Smooth muscle cell (in vitro differentiated cells): ENCODE measurements at regions not wholly inside any gene's neighbourhood (a gene's known extent, or its start where the extent isn't known, plus 50 kb on each side); places are given as distances from the start of the nearest gene placed in this dataset.
A peak's percentile ranks its signal among the peaks of the same experiment; 100 is the strongest.

Source experiments
- DNase-seq: peaks from one replicate; lab custom pipeline; 2025; ENCODE audit not compliant: unreplicated experiment; lab: John Stamatoyannopoulos, UW
- H2AFZ ChIP-seq: fragments of 200-600 bp; sonication (generic); 2 replicates; pipeline ENCODE4 v1.6.0; 2016; ENCODE audit warnings: antibody characterized with exemption, low read depth, mild to moderate bottlenecking
- H3F3A ChIP-seq: fragments of 200-600 bp; sonication (generic); 2 replicates; pipeline ENCODE4 v1.6.0; 2017; ENCODE audit warnings: antibody characterized with exemption, low read depth
- H3K27ac ChIP-seq: fragments of 200-600 bp; sonication (generic); 2 replicates; pipeline ENCODE4 v1.5.1; 2016; ENCODE audit warnings: low read depth, mild to moderate bottlenecking
- H3K27me3 ChIP-seq: fragments of 200-600 bp; sonication (generic); 2 replicates; pipeline ENCODE4 v1.6.1; 2016; ENCODE audit warnings: low read depth, mild to moderate bottlenecking
- H3K36me3 ChIP-seq: fragments of 200-600 bp; sonication (generic); 2 replicates; pipeline ENCODE4 v1.5.1; 2016; ENCODE audit warnings: low read depth
- H3K4me1 ChIP-seq: fragments of 200-600 bp; sonication (generic); 2 replicates; pipeline ENCODE4 v1.5.1; 2016; ENCODE audit warnings: low read depth
- H3K4me2 ChIP-seq: fragments of 200-600 bp; sonication (generic); 2 replicates; pipeline ENCODE4 v1.6.0; 2016; ENCODE audit warnings: mild to moderate bottlenecking
- H3K4me3 ChIP-seq: fragments of 200-600 bp; sonication (generic); 2 replicates; pipeline ENCODE4 v1.5.1; 2016; ENCODE audit warnings: mild to moderate bottlenecking
- H3K79me2 ChIP-seq: fragments of 200-600 bp; sonication (generic); 2 replicates; pipeline ENCODE4 v1.6.0; 2016; ENCODE audit warnings: low read depth, mild to moderate bottlenecking
- H3K9ac ChIP-seq: fragments of 200-600 bp; sonication (generic); 2 replicates; pipeline ENCODE4 v1.6.0; 2016; ENCODE audit warnings: low read depth
- H3K9me3 ChIP-seq: fragments of 200-600 bp; sonication (generic); replicated peaks from 2 replicates; pipeline ENCODE4 v1.5.1; 2016; ENCODE audit warnings: low read depth
- H4K20me1 ChIP-seq: fragments of 200-600 bp; sonication (generic); 2 replicates; pipeline ENCODE4 v1.6.0; 2016; ENCODE audit warnings: low read depth
- WGBS: methylation state at CpG from one replicate; pipeline ENCODE4 v1.1.7; 2016; ENCODE audit warnings: low lambda C conversion rate; 5-methylcytosine and 5-hydroxymethylcytosine counted together
- TF ChIP-seq, protein P1 (sequence below): fragments of 200-600 bp; sonication (generic); IDR thresholded peaks from 2 replicates; pipeline ENCODE4 v1.5.1; 2017; ENCODE audit warnings: borderline replicate concordance, mild to moderate bottlenecking, antibody characterized with exemption; ENCODE audit not compliant: insufficient read depth, poor library complexity, severe bottlenecking

GRCh38 chr1:220457957-220458609 is 69.9 kb upstream of the MARK1 start:
- Histone ChIP-seq H4K20me1 (no peaks in the 10 kb centered on the region), H2AFZ (no peak overlapping the region), H3K4me3 (no peak overlapping the region), H3K27ac (no peak overlapping the region), H3K9me3 (no peaks in the 10 kb centered on the region), H3K4me2 (no peak overlapping the region), H3F3A (no peaks in the 10 kb centered on the region), H3K36me3 (no peaks in the 10 kb centered on the region), H3K27me3 (no peaks in the 10 kb centered on the region), H3K9ac (no peak overlapping the region), H3K4me1 (peaks cover 5% of the 10 kb centered on the region), H3K79me2 (no peaks in the 10 kb centered on the region)
- TF ChIP-seq, protein P1, sequence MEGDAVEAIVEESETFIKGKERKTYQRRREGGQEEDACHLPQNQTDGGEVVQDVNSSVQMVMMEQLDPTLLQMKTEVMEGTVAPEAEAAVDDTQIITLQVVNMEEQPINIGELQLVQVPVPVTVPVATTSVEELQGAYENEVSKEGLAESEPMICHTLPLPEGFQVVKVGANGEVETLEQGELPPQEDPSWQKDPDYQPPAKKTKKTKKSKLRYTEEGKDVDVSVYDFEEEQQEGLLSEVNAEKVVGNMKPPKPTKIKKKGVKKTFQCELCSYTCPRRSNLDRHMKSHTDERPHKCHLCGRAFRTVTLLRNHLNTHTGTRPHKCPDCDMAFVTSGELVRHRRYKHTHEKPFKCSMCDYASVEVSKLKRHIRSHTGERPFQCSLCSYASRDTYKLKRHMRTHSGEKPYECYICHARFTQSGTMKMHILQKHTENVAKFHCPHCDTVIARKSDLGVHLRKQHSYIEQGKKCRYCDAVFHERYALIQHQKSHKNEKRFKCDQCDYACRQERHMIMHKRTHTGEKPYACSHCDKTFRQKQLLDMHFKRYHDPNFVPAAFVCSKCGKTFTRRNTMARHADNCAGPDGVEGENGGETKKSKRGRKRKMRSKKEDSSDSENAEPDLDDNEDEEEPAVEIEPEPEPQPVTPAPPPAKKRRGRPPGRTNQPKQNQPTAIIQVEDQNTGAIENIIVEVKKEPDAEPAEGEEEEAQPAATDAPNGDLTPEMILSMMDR, result no peak
- DNase-seq, result no peak
- WGBS, result 58% methylated on average over 5 of the region's 5 CpGs

DNA sequence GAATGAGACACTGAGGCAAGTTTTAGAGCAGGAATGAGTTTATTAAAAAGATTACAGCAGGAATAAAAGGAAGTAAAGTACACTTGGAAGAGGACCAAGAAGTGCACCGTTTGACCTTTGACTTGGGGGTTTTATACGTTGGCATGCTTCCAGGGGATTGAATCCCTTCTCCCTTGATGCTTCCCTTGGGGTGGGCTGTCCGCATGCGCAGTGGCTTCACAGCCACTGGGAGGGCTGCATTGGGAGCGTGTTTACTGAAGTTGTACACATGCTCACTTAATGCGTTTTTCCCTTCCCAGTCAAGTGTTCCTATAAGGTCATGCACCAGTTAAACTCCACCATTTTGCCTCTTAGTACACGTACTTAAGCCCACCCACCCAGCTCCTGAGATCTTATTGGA is 72.4 kb upstream of the MARK1 start:
- no peak overlapping the region for H3K4me3 ChIP-seq

DNA sequence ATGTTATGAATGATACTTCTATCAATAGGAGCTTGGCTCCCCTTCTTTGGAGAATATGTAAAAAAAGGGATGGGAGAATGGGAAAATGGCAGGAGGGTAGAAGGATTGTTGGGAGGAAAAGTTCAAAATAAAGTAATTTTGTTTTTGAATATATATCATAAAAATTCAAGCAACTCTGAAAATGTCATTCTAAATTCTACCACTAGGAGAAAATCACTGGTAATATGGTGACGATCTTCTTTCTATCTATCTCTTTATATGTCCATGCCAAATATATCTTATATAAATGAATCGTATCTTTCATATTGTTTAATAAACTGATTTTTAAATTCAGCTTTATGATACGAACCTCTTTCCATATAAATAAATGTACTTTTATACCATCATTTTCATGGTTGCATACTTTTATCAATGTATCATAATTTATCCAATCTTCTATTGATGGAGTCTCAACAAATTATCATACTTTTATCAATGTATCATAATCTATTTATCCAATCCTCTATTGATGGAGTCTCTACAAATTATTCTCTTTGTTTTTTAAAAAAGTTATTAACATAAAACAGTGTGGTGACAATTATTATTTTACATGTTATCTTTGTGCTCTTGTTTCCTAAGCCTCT is 73.7 kb upstream of the MARK1 start:
- no peak overlapping the region for H2AFZ ChIP-seq
- H4K20me1 ChIP-seq, result no peaks in the 10 kb centered on the region
- H3K27ac ChIP-seq, result no peak overlapping the region
- no peak overlapping the region for H3K4me2 ChIP-seq
- TF ChIP-seq, protein P1, result peak; percentile 39
- peaks cover 5% of the 10 kb centered on the region for H3K4me1 ChIP-seq
- H3F3A ChIP-seq, result no peaks in the 10 kb centered on the region
- WGBS, result 89% methylated on average over 3 of the region's 3 CpGs
- H3K27me3 ChIP-seq, result no peaks in the 10 kb centered on the region
- H3K36me3 ChIP-seq, result no peaks in the 10 kb centered on the region
- no peak overlapping the region for H3K4me3 ChIP-seq
- no peak for DNase-seq
- H3K79me2 ChIP-seq, result no peaks in the 10 kb centered on the region
- no peak overlapping the region for H3K9ac ChIP-seq
- no peaks in the 10 kb centered on the region for H3K9me3 ChIP-seq

More for the DNA sequence above, 72.4 kb upstream of the MARK1 start:
- Histone ChIP-seq H3K27me3 (no peaks in the 10 kb centered on the region), H3K4me2 (no peak overlapping the region), H3F3A (no peaks in the 10 kb centered on the region), H3K9ac (no peak overlapping the region), H3K4me1 (peaks cover 5% of the 10 kb centered on the region), H3K36me3 (no peaks in the 10 kb centered on the region), H2AFZ (no peak overlapping the region), H3K79me2 (no peaks in the 10 kb centered on the region), H3K9me3 (no peaks in the 10 kb centered on the region), H4K20me1 (no peaks in the 10 kb centered on the region), H3K27ac (no peak overlapping the region)
- no peak for DNase-seq
- 89% methylated on average over 7 of the region's 7 CpGs for WGBS
- TF ChIP-seq, protein P1, result no peak

DNA sequence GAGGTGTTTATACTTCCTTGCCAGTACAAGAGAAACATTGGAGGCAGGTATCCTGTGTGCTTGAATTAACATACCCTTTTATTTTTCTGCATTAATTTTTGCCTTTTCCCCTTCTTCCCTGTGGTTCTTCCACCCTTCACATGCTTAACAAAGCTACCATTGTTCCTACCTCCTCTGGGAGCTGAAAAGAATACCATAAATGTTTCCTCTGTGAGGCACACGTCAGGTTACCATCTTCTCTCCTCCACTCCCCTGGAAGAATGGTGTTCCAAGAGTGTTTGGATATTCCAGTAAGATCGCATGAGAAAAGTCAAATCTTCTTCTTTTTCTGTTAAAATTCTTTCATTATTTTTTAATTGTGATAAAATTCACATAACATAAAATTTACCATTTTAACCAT is 74.6 kb upstream of the MARK1 start:
- H3K27ac ChIP-seq, result no peak overlapping the region
- H3K9me3 ChIP-seq, result no peaks in the 10 kb centered on the region
- WGBS, result 71% methylated on average over 2 of the region's 2 CpGs
- H3K79me2 ChIP-seq, result no peaks in the 10 kb centered on the region
- DNase-seq, result no peak
- TF ChIP-seq, protein P1, result no peak
- no peak overlapping the region for H3K4me2 ChIP-seq
- no peaks in the 10 kb centered on the region for H3K27me3 ChIP-seq
- H3K36me3 ChIP-seq, result no peaks in the 10 kb centered on the region
- H2AFZ ChIP-seq, result no peak overlapping the region
- no peak overlapping the region for H3K9ac ChIP-seq
- no peak overlapping the region for H3K4me3 ChIP-seq
- H3F3A ChIP-seq, result no peaks in the 10 kb centered on the region
- H4K20me1 ChIP-seq, result no peaks in the 10 kb centered on the region
- H3K4me1 ChIP-seq, result peaks cover 2% of the 10 kb centered on the region
